ENCODE measurements at regions not wholly inside any gene's neighbourhood (a gene's known extent, or its start where the extent isn't known, plus 50 kb on each side); places are given as distances from the start of the nearest gene placed in this dataset.

GRCh38 chr16:64345142-64345541, 776.7 kb downstream of the CDH11 start:
- no peak for TF ChIP-seq CTCF (conservative IDR thresholded peaks at IDR 0.05)
- no peak for TF ChIP-seq ZFX (IDR thresholded peaks at IDR 0.05)

All from C4-2B (cell line).